ENCODE measurements at regions not wholly inside any gene's neighbourhood (a gene's known extent, or its start where the extent isn't known, plus 50 kb on each side); places are given as distances from the start of the nearest gene placed in this dataset.

- DNase-seq (ENCODE audit: low read depth) = no peak
- TF ChIP-seq CTCF (IDR thresholded peaks at IDR 0.05; ENCODE audit: insufficient read depth, low read length, poor library complexity, severe bottlenecking) = no peak
- H3K36me3 ChIP-seq (ENCODE audit: control insufficient read depth, insufficient read depth, low read length) = no peaks in the 10 kb centered on the region
- no peaks in the 10 kb centered on the region for H3K27me3 ChIP-seq (ENCODE audit: control insufficient read depth, insufficient read depth, low read length)
- no peak overlapping the region for H3K4me3 ChIP-seq (ENCODE audit: low read depth, low read length)
Observed at GRCh38 chr13:34879851-34880250, 62.2 kb upstream of the NBEA start.

- DNase-seq (ENCODE audit: low read depth) = no peak
- no peak overlapping the region for H3K4me3 ChIP-seq (ENCODE audit: low read depth, low read length)
- TF ChIP-seq CTCF (IDR thresholded peaks at IDR 0.05; ENCODE audit: insufficient read depth, low read length, poor library complexity, severe bottlenecking) = no peak
- no peaks in the 10 kb centered on the region for H3K27me3 ChIP-seq (ENCODE audit: control insufficient read depth, insufficient read depth, low read length)
- H3K36me3 ChIP-seq (ENCODE audit: control insufficient read depth, insufficient read depth, low read length) = no peaks in the 10 kb centered on the region
Observed at GRCh38 chr13:34881494-34881893, 60.6 kb upstream of the NBEA start.

GRCh38 chr13:34883396-34883795 is 58.7 kb upstream of the NBEA start:
- Histone ChIP-seq H3K4me3 (ENCODE audit: low read depth, low read length) (no peak overlapping the region), H3K27me3 (ENCODE audit: control insufficient read depth, insufficient read depth, low read length) (no peaks in the 10 kb centered on the region), H3K36me3 (ENCODE audit: control insufficient read depth, insufficient read depth, low read length) (no peaks in the 10 kb centered on the region)
- no peak for TF ChIP-seq CTCF (IDR thresholded peaks at IDR 0.05; ENCODE audit: insufficient read depth, low read length, poor library complexity, severe bottlenecking)
- no peak for DNase-seq (ENCODE audit: low read depth)

GRCh38 chr13:34884366-34884765 is 57.7 kb upstream of the NBEA start:
- DNase-seq (ENCODE audit: low read depth) = no peak
- Histone ChIP-seq H3K36me3 (ENCODE audit: control insufficient read depth, insufficient read depth, low read length) (no peaks in the 10 kb centered on the region), H3K27me3 (ENCODE audit: control insufficient read depth, insufficient read depth, low read length) (no peaks in the 10 kb centered on the region), H3K4me3 (ENCODE audit: low read depth, low read length) (no peak overlapping the region)
- no peak for TF ChIP-seq CTCF (IDR thresholded peaks at IDR 0.05; ENCODE audit: insufficient read depth, low read length, poor library complexity, severe bottlenecking)

GRCh38 chr13:34886121-34886875 is 55.8 kb upstream of the NBEA start:
- H3K36me3 ChIP-seq (ENCODE audit: control insufficient read depth, insufficient read depth, low read length) = no peaks in the 10 kb centered on the region
- TF ChIP-seq CTCF (IDR thresholded peaks at IDR 0.05; ENCODE audit: insufficient read depth, low read length, poor library complexity, severe bottlenecking) = no peak
- no peaks in the 10 kb centered on the region for H3K27me3 ChIP-seq (ENCODE audit: control insufficient read depth, insufficient read depth, low read length)
- no peak overlapping the region for H3K4me3 ChIP-seq (ENCODE audit: low read depth, low read length)
- DNase-seq (ENCODE audit: low read depth) = no peak

- Histone ChIP-seq H3K36me3 (ENCODE audit: control insufficient read depth, insufficient read depth, low read length) (no peaks in the 10 kb centered on the region), H3K4me3 (ENCODE audit: low read depth, low read length) (no peak overlapping the region), H3K27me3 (ENCODE audit: control insufficient read depth, insufficient read depth, low read length) (no peaks in the 10 kb centered on the region)
- no peak for DNase-seq (ENCODE audit: low read depth)
- TF ChIP-seq CTCF (IDR thresholded peaks at IDR 0.05; ENCODE audit: insufficient read depth, low read length, poor library complexity, severe bottlenecking) = no peak
Observed at GRCh38 chr13:34886987-34887386, 55.1 kb upstream of the NBEA start.

All from kidney epithelial cell (primary cell).